ENCODE measurements at regions not wholly inside any gene's neighbourhood (a gene's known extent, or its start where the extent isn't known, plus 50 kb on each side); places are given as distances from the start of the nearest gene placed in this dataset.

DNA sequence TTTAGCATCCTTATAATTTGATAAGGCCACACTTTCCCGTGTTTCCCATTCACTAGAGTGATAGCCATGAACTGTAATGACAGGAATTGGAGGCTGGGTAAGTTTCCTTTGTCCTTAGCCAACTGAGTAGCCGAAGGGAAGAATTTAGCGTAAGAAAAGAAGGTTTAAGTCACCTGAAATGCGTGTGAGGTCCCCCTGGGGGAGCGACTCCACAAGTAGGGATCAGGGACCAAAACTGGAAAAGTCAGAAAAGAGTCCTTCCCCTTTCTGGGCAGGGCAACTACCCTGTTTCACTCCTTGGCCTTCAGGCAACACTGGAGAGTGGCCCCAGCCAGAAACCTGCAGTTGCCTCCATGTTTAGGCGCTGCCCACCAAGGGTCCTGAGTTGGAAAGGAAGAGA lies 81.6 kb upstream of the MED14 start:
- no peak for TF ChIP-seq HOXA7 (CRISPR knock-in tag; IDR thresholded peaks at IDR 0.05; ENCODE audit: borderline replicate concordance)
- TF ChIP-seq ZNF596 (tag by site-specific recombination; IDR thresholded peaks at IDR 0.05), result no peak
- no peak for TF ChIP-seq ZNF521 (tag by site-specific recombination; IDR thresholded peaks at IDR 0.05)
- TF ChIP-seq GLI4 (tag by site-specific recombination; IDR thresholded peaks at IDR 0.05), result no peak
- TF ChIP-seq ZNF76 (tag by site-specific recombination; IDR thresholded peaks at IDR 0.05; ENCODE audit: borderline replicate concordance, low read depth), result no peak
- TF ChIP-seq, protein P1, sequence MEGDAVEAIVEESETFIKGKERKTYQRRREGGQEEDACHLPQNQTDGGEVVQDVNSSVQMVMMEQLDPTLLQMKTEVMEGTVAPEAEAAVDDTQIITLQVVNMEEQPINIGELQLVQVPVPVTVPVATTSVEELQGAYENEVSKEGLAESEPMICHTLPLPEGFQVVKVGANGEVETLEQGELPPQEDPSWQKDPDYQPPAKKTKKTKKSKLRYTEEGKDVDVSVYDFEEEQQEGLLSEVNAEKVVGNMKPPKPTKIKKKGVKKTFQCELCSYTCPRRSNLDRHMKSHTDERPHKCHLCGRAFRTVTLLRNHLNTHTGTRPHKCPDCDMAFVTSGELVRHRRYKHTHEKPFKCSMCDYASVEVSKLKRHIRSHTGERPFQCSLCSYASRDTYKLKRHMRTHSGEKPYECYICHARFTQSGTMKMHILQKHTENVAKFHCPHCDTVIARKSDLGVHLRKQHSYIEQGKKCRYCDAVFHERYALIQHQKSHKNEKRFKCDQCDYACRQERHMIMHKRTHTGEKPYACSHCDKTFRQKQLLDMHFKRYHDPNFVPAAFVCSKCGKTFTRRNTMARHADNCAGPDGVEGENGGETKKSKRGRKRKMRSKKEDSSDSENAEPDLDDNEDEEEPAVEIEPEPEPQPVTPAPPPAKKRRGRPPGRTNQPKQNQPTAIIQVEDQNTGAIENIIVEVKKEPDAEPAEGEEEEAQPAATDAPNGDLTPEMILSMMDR (tag by site-specific recombination; IDR thresholded peaks at IDR 0.05), result no peak

Measured in HEK293 (cell line).